ENCODE measurements at regions not wholly inside any gene's neighbourhood (a gene's known extent, or its start where the extent isn't known, plus 50 kb on each side); places are given as distances from the start of the nearest gene placed in this dataset.

- no peak for TF ChIP-seq CTCF (IDR thresholded peaks at IDR 0.05; ENCODE audit: control insufficient read depth, insufficient read depth, low read depth, low read length, missing control alignments)
- no peak for DNase-seq (ENCODE audit: low read depth)
- no peak overlapping the region for H3K4me3 ChIP-seq (ENCODE audit: control insufficient read depth, low read depth, low read length)
Observed at GRCh38 chr5:173423452-173424117, 95.4 kb upstream of the STC2 start.

DNA sequence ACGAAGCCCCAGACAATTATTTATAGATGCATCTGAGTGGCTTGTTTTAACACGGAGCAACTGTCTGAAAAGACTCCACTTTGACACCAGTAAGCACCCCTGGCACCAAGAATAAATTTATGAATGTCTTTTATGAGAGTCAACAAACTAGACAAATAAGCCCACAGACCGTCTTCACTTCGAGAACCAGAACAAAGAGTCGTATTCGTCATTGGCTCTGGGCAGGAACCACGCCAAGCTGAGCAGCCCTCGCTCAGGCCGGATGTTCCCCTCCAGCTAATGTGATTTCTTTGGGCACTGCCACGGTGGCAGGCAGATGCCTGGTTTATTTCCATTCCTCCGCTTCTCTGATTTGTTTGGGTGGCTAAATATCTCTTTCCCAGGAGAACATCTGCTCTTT lies 91.9 kb upstream of the STC2 start:
- no peak overlapping the region for H3K4me3 ChIP-seq (ENCODE audit: control insufficient read depth, low read depth, low read length)
- DNase-seq (ENCODE audit: low read depth) = no peak
- no peak for TF ChIP-seq CTCF (IDR thresholded peaks at IDR 0.05; ENCODE audit: control insufficient read depth, insufficient read depth, low read depth, low read length, missing control alignments)

GRCh38 chr5:173413471-173413982 lies 85.3 kb upstream of the STC2 start:
- no peak overlapping the region for H3K4me3 ChIP-seq (ENCODE audit: control insufficient read depth, low read depth, low read length)
- TF ChIP-seq CTCF (IDR thresholded peaks at IDR 0.05; ENCODE audit: control insufficient read depth, insufficient read depth, low read depth, low read length, missing control alignments) = no peak
- DNase-seq (ENCODE audit: low read depth) = no peak

GRCh38 chr5:173412566-173412965 lies 84.4 kb upstream of the STC2 start:
- H3K4me3 ChIP-seq (ENCODE audit: control insufficient read depth, low read depth, low read length) = no peak overlapping the region
- TF ChIP-seq CTCF (IDR thresholded peaks at IDR 0.05; ENCODE audit: control insufficient read depth, insufficient read depth, low read depth, low read length, missing control alignments) = no peak
- DNase-seq (ENCODE audit: low read depth) = no peak

GRCh38 chr5:173411791-173412555 lies 83.8 kb upstream of the STC2 start:
- DNase-seq (ENCODE audit: low read depth) = no peak
- no peak overlapping the region for H3K4me3 ChIP-seq (ENCODE audit: control insufficient read depth, low read depth, low read length)
- no peak for TF ChIP-seq CTCF (IDR thresholded peaks at IDR 0.05; ENCODE audit: control insufficient read depth, insufficient read depth, low read depth, low read length, missing control alignments)

GRCh38 chr5:173410459-173411233 lies 82.4 kb upstream of the STC2 start:
- no peak for DNase-seq (ENCODE audit: low read depth)
- no peak for TF ChIP-seq CTCF (IDR thresholded peaks at IDR 0.05; ENCODE audit: control insufficient read depth, insufficient read depth, low read depth, low read length, missing control alignments)
- H3K4me3 ChIP-seq (ENCODE audit: control insufficient read depth, low read depth, low read length) = no peak overlapping the region
